22Rv1 (cell line): ENCODE measurements at regions not wholly inside any gene's neighbourhood (a gene's known extent, or its start where the extent isn't known, plus 50 kb on each side); places are given as distances from the start of the nearest gene placed in this dataset.

Experiments
- H3K27ac ChIP-seq: fragments of 450-650 bp; 2 replicates; pipeline ENCODE4 v1.5.1; 2017
- CTCF ChIP-seq: fragments of 450-650 bp; IDR thresholded peaks from 2 replicates; pipeline ENCODE4 v1.5.1; 2017; ENCODE audit warnings: mild to moderate bottlenecking
- ZFX ChIP-seq: fragments of 450-650 bp; IDR thresholded peaks from 2 replicates; pipeline ENCODE4 v1.6.1; 2017; ENCODE audit warnings: antibody characterized with exemption, borderline replicate concordance

DNA sequence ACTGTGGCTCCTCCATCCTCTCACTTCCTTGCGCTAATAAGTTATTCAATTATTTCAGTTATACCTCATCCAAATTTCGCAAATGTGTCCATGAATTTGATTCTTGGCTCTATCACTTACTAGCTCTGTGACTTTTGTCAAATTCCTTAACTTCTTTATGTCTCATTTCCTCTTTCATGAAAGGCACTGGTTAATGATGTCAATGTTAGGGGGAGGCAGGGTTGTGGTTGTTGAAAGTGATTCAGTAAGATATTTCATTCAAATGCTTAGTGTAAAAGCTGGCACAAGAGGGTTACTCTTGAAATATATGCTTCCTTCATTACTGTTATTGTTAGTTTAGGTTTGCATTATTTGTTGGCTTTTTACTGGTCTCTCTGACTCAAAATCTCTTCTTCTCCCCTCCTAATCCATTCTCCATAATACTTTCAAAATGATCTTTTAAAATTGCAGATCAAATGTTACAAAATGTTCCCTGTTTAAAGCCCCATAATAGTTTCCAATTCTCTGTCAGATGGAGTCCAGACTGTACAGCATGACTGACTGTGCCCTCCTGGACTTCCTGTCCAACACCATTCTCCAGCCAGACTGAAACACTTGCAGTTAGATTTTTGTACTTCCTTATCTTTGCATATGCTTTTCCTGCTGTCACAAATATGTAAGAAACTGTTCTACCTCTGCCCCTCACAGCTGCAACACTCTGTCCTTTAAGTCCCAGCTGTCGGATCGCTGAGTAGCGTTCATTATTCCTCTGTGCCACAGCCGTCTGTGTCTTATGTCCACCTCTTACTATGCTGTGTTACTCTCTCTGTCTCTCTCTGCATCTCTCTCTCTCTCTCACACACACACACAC lies 510.6 kb upstream of the RAG2 start:
- H3K27ac ChIP-seq: no peak overlapping the region
- TF ChIP-seq ZFX: no peak
- no peak for TF ChIP-seq CTCF

DNA sequence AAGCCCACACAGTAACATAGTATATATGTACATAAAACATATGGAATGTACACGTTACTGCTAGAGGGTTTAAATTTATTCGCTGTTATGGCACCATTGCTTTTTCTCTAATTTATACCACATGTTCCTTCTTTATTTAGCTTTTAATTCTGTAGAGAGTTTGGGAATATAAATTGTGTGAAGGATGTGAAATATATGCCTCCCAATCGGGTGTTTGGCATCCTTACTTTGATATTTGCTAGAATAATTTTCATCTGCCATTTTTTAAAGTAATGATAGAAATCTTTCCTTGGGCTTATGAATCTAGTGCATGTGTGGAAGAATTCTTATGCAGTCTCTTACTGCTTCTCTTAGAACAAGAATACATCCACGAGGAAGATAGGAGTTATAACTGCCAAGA lies 509.8 kb upstream of the RAG2 start:
- H3K27ac ChIP-seq: no peak overlapping the region
- TF ChIP-seq CTCF: no peak
- no peak for TF ChIP-seq ZFX

DNA sequence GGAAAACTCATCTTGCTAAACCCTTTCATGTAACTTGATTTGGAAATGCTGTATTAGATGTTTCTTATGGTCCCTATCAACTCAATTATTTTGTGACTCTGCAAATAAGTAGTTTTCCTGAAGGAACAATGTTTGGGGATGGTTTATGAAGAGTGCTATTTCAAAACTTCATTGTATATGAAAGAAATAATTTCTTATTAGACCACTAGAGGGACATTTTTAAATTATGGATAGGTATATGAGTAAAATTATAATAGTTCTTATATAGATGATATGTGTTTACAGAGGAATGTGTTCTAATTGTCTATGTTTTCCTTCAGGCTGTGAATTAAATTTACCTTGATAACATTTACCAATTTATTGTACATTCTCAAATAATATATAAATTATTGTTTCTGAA lies 509.4 kb upstream of the RAG2 start:
- H3K27ac ChIP-seq: no peak overlapping the region
- no peak for TF ChIP-seq ZFX
- peak; percentile 32 for TF ChIP-seq CTCF

GRCh38 chr11:37105427-37105826 lies 507.4 kb upstream of the RAG2 start:
- no peak overlapping the region for H3K27ac ChIP-seq
- TF ChIP-seq CTCF (no peak), ZFX (no peak)

- TF ChIP-seq ZFX: no peak
- TF ChIP-seq CTCF: no peak
- no peak overlapping the region for H3K27ac ChIP-seq
These were observed 506.3 kb upstream of the RAG2 start for GRCh38 chr11:37104380-37104779.

DNA sequence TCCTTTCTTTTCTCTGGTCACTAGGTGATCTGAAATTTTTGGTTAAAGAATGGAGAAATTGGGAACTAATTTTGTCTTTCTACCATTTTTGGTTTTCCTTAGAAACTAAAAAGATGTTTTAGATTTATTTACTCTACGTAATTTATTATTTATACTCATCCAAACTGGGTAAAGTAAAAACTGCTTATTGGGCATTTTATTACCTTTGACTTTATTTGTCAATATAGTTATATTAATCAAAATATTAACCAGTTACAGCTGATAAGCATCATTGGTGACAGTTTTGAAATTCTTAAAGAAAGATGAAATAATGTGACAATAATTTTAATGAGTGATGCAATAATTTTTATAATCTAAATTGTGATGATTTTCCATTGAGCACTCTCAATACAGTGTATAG lies 502.0 kb upstream of the RAG2 start:
- TF ChIP-seq ZFX (no peak), CTCF (no peak)
- no peak overlapping the region for H3K27ac ChIP-seq

GRCh38 chr11:37092487-37092886 lies 494.5 kb upstream of the RAG2 start:
- H3K27ac ChIP-seq: no peak overlapping the region
- no peak for TF ChIP-seq CTCF
- TF ChIP-seq ZFX: no peak
